ENCODE measurements at regions not wholly inside any gene's neighbourhood (a gene's known extent, or its start where the extent isn't known, plus 50 kb on each side); places are given as distances from the start of the nearest gene placed in this dataset.

- TF ChIP-seq EZH2 (IDR thresholded peaks at IDR 0.05) (no peak), POLR2AphosphoS5 (IDR thresholded peaks at IDR 0.05; ENCODE audit: borderline replicate concordance, low read depth, low read length) (no peak), FOXP2 (optimal IDR thresholded peaks at IDR 0.05; ENCODE audit: control extremely low read depth, extremely low read length, insufficient read depth) (no peak)
These were observed 147.3 kb upstream of the CYP1B1 start for GRCh38 chr2:38223256-38223655.

Data from SK-N-MC (cell line).